Chondrocyte (in vitro differentiated cells): ENCODE measurements at regions not wholly inside any gene's neighbourhood (a gene's known extent, or its start where the extent isn't known, plus 50 kb on each side); places are given as distances from the start of the nearest gene placed in this dataset.
"Not testable (repeated sequence)": the region's sequence is repeated elsewhere in the genome, so short reads cannot be mapped to it uniquely, and the experiment has no call there.

Source experiments
- DNase-seq: peaks from one replicate; pipeline ENCODE4 v3.0.0; 2021; ENCODE audit warnings: mixed read lengths, low spot score
- H3K27ac Mint-ChIP-seq: one replicate; pipeline ENCODE4 v1.8.0; 2021; ENCODE audit warnings: mild to moderate bottlenecking, moderate library complexity, mixed read lengths; ENCODE audit not compliant: unreplicated experiment
- H3K27me3 Mint-ChIP-seq: 2 replicates; pipeline ENCODE4 v1.8.0; 2021; ENCODE audit warnings: low read depth, mixed read lengths
- H3K36me3 Mint-ChIP-seq: 2 replicates; pipeline ENCODE4 v1.8.0; 2021; ENCODE audit warnings: low read depth, mixed read lengths
- H3K4me1 Mint-ChIP-seq: 2 replicates; pipeline ENCODE4 v1.8.0; 2021; ENCODE audit warnings: low read depth, mild to moderate bottlenecking, mixed read lengths
- H3K4me3 Mint-ChIP-seq: one replicate; pipeline ENCODE4 v1.8.0; 2021; ENCODE audit warnings: mild to moderate bottlenecking, moderate library complexity, mixed read lengths; ENCODE audit not compliant: unreplicated experiment
- H3K9me3 Mint-ChIP-seq: 2 replicates; pipeline ENCODE4 v1.8.0; 2021; ENCODE audit warnings: low read depth, mixed read lengths
- TF ChIP-seq, protein P1 (sequence below): fragments of 200-600 bp; sonication (generic); IDR thresholded peaks from 2 replicates; pipeline ENCODE4 v1.5.0; 2021; ENCODE audit warnings: antibody characterized with exemption, mild to moderate bottlenecking, moderate library complexity

- Mint-ChIP-seq H3K4me1 (no peaks in the 10 kb centered on the region), H3K9me3 (no peaks in the 10 kb centered on the region), H3K36me3 (peaks cover 2% of the 10 kb centered on the region), H3K27me3 (peaks cover 24% of the 10 kb centered on the region), H3K27ac (no peak overlapping the region), H3K4me3 (no peak overlapping the region)
- no peak for DNase-seq
- TF ChIP-seq, protein P1, sequence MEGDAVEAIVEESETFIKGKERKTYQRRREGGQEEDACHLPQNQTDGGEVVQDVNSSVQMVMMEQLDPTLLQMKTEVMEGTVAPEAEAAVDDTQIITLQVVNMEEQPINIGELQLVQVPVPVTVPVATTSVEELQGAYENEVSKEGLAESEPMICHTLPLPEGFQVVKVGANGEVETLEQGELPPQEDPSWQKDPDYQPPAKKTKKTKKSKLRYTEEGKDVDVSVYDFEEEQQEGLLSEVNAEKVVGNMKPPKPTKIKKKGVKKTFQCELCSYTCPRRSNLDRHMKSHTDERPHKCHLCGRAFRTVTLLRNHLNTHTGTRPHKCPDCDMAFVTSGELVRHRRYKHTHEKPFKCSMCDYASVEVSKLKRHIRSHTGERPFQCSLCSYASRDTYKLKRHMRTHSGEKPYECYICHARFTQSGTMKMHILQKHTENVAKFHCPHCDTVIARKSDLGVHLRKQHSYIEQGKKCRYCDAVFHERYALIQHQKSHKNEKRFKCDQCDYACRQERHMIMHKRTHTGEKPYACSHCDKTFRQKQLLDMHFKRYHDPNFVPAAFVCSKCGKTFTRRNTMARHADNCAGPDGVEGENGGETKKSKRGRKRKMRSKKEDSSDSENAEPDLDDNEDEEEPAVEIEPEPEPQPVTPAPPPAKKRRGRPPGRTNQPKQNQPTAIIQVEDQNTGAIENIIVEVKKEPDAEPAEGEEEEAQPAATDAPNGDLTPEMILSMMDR = no peak
Measured at GRCh38 chr2:16222326-16222725, 282.0 kb downstream of the MYCN start.

DNA sequence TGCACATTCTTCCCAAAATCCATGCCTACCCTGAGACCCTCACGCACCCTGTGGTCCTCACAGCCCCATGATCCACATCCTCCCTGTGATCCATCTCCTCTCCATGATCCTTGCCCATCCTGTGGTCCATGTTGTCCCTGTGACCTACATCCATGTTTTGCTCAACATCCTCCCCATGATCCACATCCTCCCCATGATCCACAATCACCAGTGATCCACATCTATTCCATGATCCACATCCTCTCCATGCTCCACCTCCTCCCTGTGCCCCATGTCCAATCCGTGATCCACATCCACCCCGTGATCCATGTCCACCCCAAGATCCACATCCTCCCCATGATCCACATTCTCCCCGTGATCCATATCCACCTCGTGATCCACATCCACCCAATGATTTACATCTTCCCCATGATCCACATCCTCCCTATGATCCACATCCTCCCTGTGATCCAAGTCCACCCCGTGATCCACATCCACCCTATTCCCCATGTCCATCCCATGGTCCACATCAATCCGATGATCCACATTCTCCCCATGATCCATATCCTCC lies 281.2 kb downstream of the MYCN start:
- no peak overlapping the region for H3K4me3 Mint-ChIP-seq
- peaks cover 2% of the 10 kb centered on the region for H3K36me3 Mint-ChIP-seq
- H3K9me3 Mint-ChIP-seq = no peaks in the 10 kb centered on the region
- DNase-seq = no peak
- no peaks in the 10 kb centered on the region for H3K4me1 Mint-ChIP-seq
- H3K27me3 Mint-ChIP-seq = peaks cover 21% of the 10 kb centered on the region
- TF ChIP-seq, protein P1 = no peak
- H3K27ac Mint-ChIP-seq = no peak overlapping the region

DNA sequence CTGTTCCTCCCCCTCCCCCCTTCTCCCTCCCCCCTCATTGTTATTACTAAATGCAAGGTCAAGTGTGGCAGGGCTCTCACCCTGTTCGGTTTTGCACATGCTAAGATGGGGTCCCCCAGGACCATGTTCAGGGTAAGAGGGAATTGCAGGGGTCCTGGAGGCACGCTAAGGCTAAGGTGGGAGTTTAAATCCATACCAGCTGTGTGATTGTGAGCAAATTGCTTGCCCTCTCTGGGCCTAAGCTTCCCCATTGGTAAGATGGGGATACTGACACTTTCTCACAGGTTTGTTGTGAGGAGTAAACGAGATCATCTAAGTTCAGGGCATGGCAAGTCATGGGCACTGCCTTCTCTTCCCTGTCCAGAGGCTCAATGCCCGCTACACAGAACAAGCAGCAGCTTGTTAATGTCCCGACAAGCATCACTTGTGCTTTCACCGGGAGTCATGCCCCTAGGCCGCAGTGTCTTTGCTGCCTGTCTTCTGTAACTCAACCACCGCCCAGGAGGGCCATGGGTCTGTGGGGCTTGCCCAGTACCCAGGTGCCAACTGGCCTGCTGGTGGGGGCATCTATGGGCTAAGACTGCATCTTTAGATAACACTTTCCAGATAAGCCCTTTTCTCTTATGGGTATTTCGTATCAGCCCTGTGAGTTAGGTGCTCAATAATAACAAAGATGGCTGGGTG lies 279.1 kb downstream of the MYCN start:
- Mint-ChIP-seq H3K4me3 (no peak overlapping the region), H3K9me3 (no peaks in the 10 kb centered on the region), H3K27ac (no peak overlapping the region), H3K4me1 (no peaks in the 10 kb centered on the region), H3K36me3 (peaks cover 2% of the 10 kb centered on the region), H3K27me3 (peaks cover 21% of the 10 kb centered on the region)
- DNase-seq = no peak
- TF ChIP-seq, protein P1 = no peak

DNA sequence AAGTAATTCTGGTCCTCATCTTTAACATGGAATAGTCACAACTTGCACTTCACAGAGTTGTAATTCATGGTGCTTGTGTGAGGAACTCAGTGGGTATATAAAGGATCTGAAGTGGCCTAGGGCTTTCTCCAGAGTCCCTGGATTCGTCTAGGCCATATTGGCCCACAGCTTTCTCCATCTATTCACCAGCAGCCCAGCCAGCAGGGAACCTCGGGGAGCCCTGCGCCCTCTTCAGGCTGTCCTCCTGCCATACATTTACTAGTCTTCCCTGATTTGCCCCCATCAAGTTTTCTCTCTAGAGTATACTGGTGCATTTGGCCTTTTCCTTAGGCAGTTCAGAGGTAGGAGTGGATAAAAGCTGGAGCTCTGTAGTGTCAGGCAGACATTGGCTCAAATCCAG lies 278.3 kb downstream of the MYCN start:
- Mint-ChIP-seq H3K9me3 (no peaks in the 10 kb centered on the region), H3K27ac (no peak overlapping the region), H3K4me3 (no peak overlapping the region), H3K36me3 (peaks cover 2% of the 10 kb centered on the region), H3K27me3 (peaks cover 15% of the 10 kb centered on the region), H3K4me1 (no peaks in the 10 kb centered on the region)
- TF ChIP-seq, protein P1 = peak; percentile 55
- DNase-seq = no peak

- no peak overlapping the region for H3K27ac Mint-ChIP-seq
- H3K9me3 Mint-ChIP-seq = no peaks in the 10 kb centered on the region
- peaks cover 2% of the 10 kb centered on the region for H3K36me3 Mint-ChIP-seq
- no peak overlapping the region for H3K4me3 Mint-ChIP-seq
- H3K4me1 Mint-ChIP-seq = no peaks in the 10 kb centered on the region
- DNase-seq = no peak
- TF ChIP-seq, protein P1 = no peak
- peaks cover 11% of the 10 kb centered on the region for H3K27me3 Mint-ChIP-seq
Measured at GRCh38 chr2:16218161-16218560, 277.8 kb downstream of the MYCN start.

- H3K9me3 Mint-ChIP-seq, DNase-seq, H3K36me3 Mint-ChIP-seq, H3K4me1 Mint-ChIP-seq, H3K4me3 Mint-ChIP-seq, H3K27ac Mint-ChIP-seq: not testable (repeated sequence)
- peaks cover 11% of the 10 kb centered on the region for H3K27me3 Mint-ChIP-seq
Measured at GRCh38 chr2:16217741-16218140, 277.4 kb downstream of the MYCN start.
